Fibroblast of villous mesenchyme (primary cell): ENCODE measurements at regions not wholly inside any gene's neighbourhood (a gene's known extent, or its start where the extent isn't known, plus 50 kb on each side); places are given as distances from the start of the nearest gene placed in this dataset.

ENCODE experiments used
- DNase-seq: peaks from one replicate; pipeline ENCODE4 v3.0.0-alpha.2; 2010; ENCODE audit warnings: low read depth
- H3K4me3 ChIP-seq: 2 replicates; pipeline ENCODE4 v1.5.1; 2011; ENCODE audit warnings: low read depth, mild to moderate bottlenecking, low read length
- TF ChIP-seq, protein P1 (sequence below): IDR thresholded peaks from 2 replicates; pipeline ENCODE4 v1.5.1; 2012; ENCODE audit warnings: low read depth, mild to moderate bottlenecking, low read length; ENCODE audit not compliant: insufficient read depth

GRCh38 chr4:66571145-66571695 lies 900.9 kb upstream of the EPHA5 start:
- DNase-seq, result no peak
- no peak overlapping the region for H3K4me3 ChIP-seq
- TF ChIP-seq, protein P1, sequence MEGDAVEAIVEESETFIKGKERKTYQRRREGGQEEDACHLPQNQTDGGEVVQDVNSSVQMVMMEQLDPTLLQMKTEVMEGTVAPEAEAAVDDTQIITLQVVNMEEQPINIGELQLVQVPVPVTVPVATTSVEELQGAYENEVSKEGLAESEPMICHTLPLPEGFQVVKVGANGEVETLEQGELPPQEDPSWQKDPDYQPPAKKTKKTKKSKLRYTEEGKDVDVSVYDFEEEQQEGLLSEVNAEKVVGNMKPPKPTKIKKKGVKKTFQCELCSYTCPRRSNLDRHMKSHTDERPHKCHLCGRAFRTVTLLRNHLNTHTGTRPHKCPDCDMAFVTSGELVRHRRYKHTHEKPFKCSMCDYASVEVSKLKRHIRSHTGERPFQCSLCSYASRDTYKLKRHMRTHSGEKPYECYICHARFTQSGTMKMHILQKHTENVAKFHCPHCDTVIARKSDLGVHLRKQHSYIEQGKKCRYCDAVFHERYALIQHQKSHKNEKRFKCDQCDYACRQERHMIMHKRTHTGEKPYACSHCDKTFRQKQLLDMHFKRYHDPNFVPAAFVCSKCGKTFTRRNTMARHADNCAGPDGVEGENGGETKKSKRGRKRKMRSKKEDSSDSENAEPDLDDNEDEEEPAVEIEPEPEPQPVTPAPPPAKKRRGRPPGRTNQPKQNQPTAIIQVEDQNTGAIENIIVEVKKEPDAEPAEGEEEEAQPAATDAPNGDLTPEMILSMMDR, result no peak

DNA sequence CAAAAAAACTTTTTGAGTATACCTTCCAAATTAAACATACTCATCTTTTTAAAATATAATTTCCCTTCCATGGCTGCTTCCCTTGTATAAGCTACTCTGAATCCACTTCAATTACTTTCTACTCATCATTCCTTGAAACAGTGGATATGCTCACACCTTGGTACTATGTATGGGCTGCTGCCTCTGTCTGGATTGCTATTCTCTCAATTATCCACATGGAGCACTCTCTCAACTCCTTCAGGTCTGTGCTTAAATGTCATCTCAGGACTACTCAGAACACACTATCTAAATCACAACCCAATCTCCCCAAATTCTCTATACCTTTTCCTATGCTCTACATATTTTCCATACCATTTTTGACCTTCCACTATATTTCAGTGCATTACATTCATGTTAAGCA lies 898.9 kb upstream of the EPHA5 start:
- H3K4me3 ChIP-seq, result no peak overlapping the region
- DNase-seq, result no peak
- TF ChIP-seq, protein P1, result no peak

- H3K4me3 ChIP-seq, result no peak overlapping the region
- no peak for DNase-seq
- TF ChIP-seq, protein P1, result no peak
Measured at GRCh38 chr4:66568431-66568830, 898.1 kb upstream of the EPHA5 start.

GRCh38 chr4:66568001-66568400 lies 897.7 kb upstream of the EPHA5 start:
- TF ChIP-seq, protein P1, result no peak
- no peak for DNase-seq
- no peak overlapping the region for H3K4me3 ChIP-seq

DNA sequence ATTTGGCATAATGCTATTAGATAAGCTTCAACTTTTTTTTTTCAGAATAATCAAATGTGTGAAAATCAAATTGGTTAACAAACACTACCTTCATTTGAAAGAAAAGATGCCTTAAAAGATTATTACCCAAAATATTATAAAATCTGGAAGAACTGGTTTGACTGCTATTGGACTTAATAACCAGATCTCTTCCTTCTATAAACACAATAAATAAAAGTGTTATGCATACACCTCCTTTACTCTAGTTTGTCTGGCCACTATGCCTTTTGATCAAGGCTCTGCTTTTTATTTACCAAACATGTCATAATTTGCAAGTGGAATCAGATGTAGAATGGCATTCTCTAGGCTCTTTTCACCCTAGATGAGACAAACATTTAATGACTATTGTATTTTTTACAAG lies 897.3 kb upstream of the EPHA5 start:
- TF ChIP-seq, protein P1, result no peak
- DNase-seq, result no peak
- H3K4me3 ChIP-seq, result no peak overlapping the region

DNA sequence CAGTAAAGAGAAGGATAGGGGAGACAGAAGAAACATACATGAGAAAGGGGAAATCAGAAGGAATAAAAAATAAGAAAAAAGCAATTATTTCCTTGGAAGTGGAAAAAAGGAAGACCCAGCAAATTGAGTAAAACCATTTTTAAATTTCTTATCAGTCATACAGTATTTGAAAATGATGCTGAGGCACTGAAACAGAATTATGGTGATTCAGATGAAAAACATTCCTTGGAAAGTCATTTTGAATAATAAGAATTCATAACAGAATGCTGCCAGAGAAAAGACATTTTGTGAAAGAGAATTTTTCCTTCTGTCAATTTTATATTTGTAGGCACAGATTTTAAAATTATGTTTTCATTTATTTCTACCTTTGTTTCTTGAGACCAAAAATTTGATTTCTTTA lies 895.5 kb upstream of the EPHA5 start:
- DNase-seq, result no peak
- TF ChIP-seq, protein P1, result no peak
- no peak overlapping the region for H3K4me3 ChIP-seq
